ENCODE measurements at regions not wholly inside any gene's neighbourhood (a gene's known extent, or its start where the extent isn't known, plus 50 kb on each side); places are given as distances from the start of the nearest gene placed in this dataset.

- TF ChIP-seq ZFP37 (CRISPR knock-in tag; IDR thresholded peaks at IDR 0.05; ENCODE audit: borderline replicate concordance) (0 out of 2 replicates have a peak, but pooled peaks have one; percentile 45), IRF1 (CRISPR knock-in tag; IDR thresholded peaks at IDR 0.05; ENCODE audit: low read depth) (no peak), ZSCAN25 (CRISPR knock-in tag; IDR thresholded peaks at IDR 0.05) (no peak; the same call in 1 of the 2 replicates), ARNT (IDR thresholded peaks at IDR 0.05) (no peak), ARNTL (CRISPR knock-in tag; IDR thresholded peaks at IDR 0.05) (peak; percentile 95), ZNF709 (CRISPR knock-in tag; IDR thresholded peaks at IDR 0.05) (no peak), FOXP1 (IDR thresholded peaks at IDR 0.05) (no peak), FOXP1 (CRISPR knock-in tag; IDR thresholded peaks at IDR 0.05) (no peak), DBP (CRISPR knock-in tag; IDR thresholded peaks at IDR 0.05; ENCODE audit: not compliant biosample characterization) (no peak), NFYC (CRISPR knock-in tag; IDR thresholded peaks at IDR 0.05) (peak; percentile 98), NBN (conservative IDR thresholded peaks at IDR 0.05) (no peak), ZNF101 (CRISPR knock-in tag; IDR thresholded peaks at IDR 0.05; ENCODE audit: borderline replicate concordance, low read depth) (no peak), SIX1 (CRISPR knock-in tag; IDR thresholded peaks at IDR 0.05; ENCODE audit: borderline replicate concordance) (no peak), CCAR2 (optimal IDR thresholded peaks at IDR 0.05; ENCODE audit: low read depth, low read length) (no peak), STAT6 (CRISPR knock-in tag; IDR thresholded peaks at IDR 0.05; ENCODE audit: borderline replicate concordance) (no peak), ZNF570 (CRISPR knock-in tag; IDR thresholded peaks at IDR 0.05; ENCODE audit: borderline replicate concordance) (peak; percentile 47; the same call in 1 of the 2 replicates), NFRKB (IDR thresholded peaks at IDR 0.05) (no peak), NR2F1 (CRISPR knock-in tag; IDR thresholded peaks at IDR 0.05) (peak in 1 of 2 experiments; percentile 7; a peak in 2 of 4 replicates), ZNF569 (CRISPR knock-in tag; IDR thresholded peaks at IDR 0.05; ENCODE audit: borderline replicate concordance) (no peak), ZNF274 (CRISPR knock-in tag; IDR thresholded peaks at IDR 0.05) (no peak; the same call in 1 of the 2 replicates), PHF20 (CRISPR knock-in tag; IDR thresholded peaks at IDR 0.05) (no peak), FOSL2 (CRISPR knock-in tag; IDR thresholded peaks at IDR 0.05) (peak; percentile 55; the same call in 1 of the 2 replicates), ESRRA (CRISPR knock-in tag; IDR thresholded peaks at IDR 0.05; ENCODE audit: low read depth) (0 out of 2 replicates have a peak, but pooled peaks have one; percentile 69), FOXC1 (CRISPR knock-in tag; IDR thresholded peaks at IDR 0.05; ENCODE audit: borderline replicate concordance) (peak; percentile 66; the same call in 1 of the 2 replicates), YEATS2 (CRISPR knock-in tag; IDR thresholded peaks at IDR 0.05; ENCODE audit: borderline replicate concordance) (no peak), KDM6A (CRISPR knock-in tag; IDR thresholded peaks at IDR 0.05; ENCODE audit: low read depth) (0 out of 2 replicates have a peak, but pooled peaks have one; percentile 10), ZSCAN29 (CRISPR knock-in tag; conservative IDR thresholded peaks at IDR 0.05) (0 out of 2 replicates have a peak, but pooled peaks have one; percentile 73), RXRA (CRISPR knock-in tag; IDR thresholded peaks at IDR 0.05) (peak; percentile 83; the same call in 1 of the 2 replicates)
These were observed 97.9 kb upstream of the SERTAD2 start (continued) for GRCh38 chr2:64751286-64752260.

Data from HepG2 (cell line).